ENCODE measurements at regions not wholly inside any gene's neighbourhood (a gene's known extent, or its start where the extent isn't known, plus 50 kb on each side); places are given as distances from the start of the nearest gene placed in this dataset.
"Not testable (repeated sequence)": the region's sequence is repeated elsewhere in the genome, so short reads cannot be mapped to it uniquely, and the experiment has no call there.

- H3K36me3 Mint-ChIP-seq (ENCODE audit: low read depth), result peaks cover 8% of the 10 kb centered on the region
- H3K9me3 Mint-ChIP-seq, result peaks cover 13% of the 10 kb centered on the region
- no peak overlapping the region for H3K4me3 Mint-ChIP-seq
- DNase-seq, result no peak
- TF ChIP-seq, protein P1, sequence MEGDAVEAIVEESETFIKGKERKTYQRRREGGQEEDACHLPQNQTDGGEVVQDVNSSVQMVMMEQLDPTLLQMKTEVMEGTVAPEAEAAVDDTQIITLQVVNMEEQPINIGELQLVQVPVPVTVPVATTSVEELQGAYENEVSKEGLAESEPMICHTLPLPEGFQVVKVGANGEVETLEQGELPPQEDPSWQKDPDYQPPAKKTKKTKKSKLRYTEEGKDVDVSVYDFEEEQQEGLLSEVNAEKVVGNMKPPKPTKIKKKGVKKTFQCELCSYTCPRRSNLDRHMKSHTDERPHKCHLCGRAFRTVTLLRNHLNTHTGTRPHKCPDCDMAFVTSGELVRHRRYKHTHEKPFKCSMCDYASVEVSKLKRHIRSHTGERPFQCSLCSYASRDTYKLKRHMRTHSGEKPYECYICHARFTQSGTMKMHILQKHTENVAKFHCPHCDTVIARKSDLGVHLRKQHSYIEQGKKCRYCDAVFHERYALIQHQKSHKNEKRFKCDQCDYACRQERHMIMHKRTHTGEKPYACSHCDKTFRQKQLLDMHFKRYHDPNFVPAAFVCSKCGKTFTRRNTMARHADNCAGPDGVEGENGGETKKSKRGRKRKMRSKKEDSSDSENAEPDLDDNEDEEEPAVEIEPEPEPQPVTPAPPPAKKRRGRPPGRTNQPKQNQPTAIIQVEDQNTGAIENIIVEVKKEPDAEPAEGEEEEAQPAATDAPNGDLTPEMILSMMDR (IDR thresholded peaks at IDR 0.05), result no peak
- H3K4me1 Mint-ChIP-seq (ENCODE audit: low read depth), result peaks cover 7% of the 10 kb centered on the region; the same call in 1 of the 2 replicates
- peaks cover 8% of the 10 kb centered on the region for H3K27me3 Mint-ChIP-seq (ENCODE audit: insufficient read depth)
- H3K27ac Mint-ChIP-seq, result no peak overlapping the region
These were observed 195.7 kb upstream of the PTBP2 start for GRCh38 chr1:96525657-96526557.

- not testable (repeated sequence) for DNase-seq; H3K4me3 Mint-ChIP-seq; H3K27ac Mint-ChIP-seq; H3K4me1 Mint-ChIP-seq (ENCODE audit: low read depth); H3K36me3 Mint-ChIP-seq (ENCODE audit: low read depth); H3K27me3 Mint-ChIP-seq (ENCODE audit: insufficient read depth)
- H3K9me3 Mint-ChIP-seq, result peaks cover 13% of the 10 kb centered on the region
These were observed 192.9 kb upstream of the PTBP2 start for GRCh38 chr1:96528672-96529071.

DNA sequence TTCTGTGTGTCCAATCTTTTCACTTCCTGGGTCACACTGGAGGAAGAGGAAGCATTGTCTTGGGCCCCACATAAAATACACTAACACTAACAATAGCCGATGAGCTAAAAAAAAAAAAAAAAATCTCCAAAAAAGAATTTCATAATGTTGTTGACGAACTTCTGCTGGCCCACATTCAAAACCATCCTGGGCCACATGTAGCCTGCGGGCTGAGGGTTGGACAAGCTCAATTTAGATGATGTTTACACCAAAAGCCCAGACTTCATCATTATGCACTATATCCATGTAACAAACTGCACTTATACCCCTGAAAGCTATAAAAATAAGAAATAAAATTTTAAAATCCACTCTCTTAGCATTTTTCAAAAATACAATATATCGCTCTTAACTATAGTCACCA, 187.8 kb upstream of the PTBP2 start:
- peaks cover 12% of the 10 kb centered on the region for H3K4me1 Mint-ChIP-seq (ENCODE audit: low read depth)
- no peak for DNase-seq
- no peak overlapping the region for H3K4me3 Mint-ChIP-seq
- no peaks in the 10 kb centered on the region for H3K27me3 Mint-ChIP-seq (ENCODE audit: insufficient read depth)
- H3K27ac Mint-ChIP-seq, result no peak overlapping the region
- peaks cover 4% of the 10 kb centered on the region; the same call in 1 of the 2 replicates for H3K36me3 Mint-ChIP-seq (ENCODE audit: low read depth)
- H3K9me3 Mint-ChIP-seq, result peaks cover 4% of the 10 kb centered on the region
- TF ChIP-seq, protein P1 (IDR thresholded peaks at IDR 0.05), result no peak

DNA sequence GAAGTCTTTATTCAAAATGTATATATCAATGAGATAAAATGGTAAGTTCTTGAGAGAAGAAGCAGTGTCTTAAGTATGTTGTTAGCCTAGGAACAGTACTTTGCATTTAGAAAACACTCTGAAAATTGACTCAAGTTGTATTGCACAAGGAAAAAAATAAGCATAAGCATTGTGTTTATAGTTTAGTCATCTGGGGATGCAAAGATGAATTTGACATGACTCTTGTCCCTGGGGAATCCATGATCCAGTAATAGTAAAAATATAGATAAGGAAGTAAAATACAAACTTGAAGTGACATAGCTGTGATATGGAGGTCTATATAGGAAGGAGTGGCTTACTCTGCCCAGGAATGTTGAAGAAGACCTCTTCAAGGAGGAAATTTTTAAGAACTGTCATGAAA, 185.0 kb upstream of the PTBP2 start:
- TF ChIP-seq, protein P1 (IDR thresholded peaks at IDR 0.05), result no peak
- Mint-ChIP-seq H3K9me3 (no peaks in the 10 kb centered on the region), H3K36me3 (ENCODE audit: low read depth) (no peaks in the 10 kb centered on the region), H3K4me1 (ENCODE audit: low read depth) (peaks cover 20% of the 10 kb centered on the region), H3K27me3 (ENCODE audit: insufficient read depth) (no peaks in the 10 kb centered on the region), H3K27ac (no peak overlapping the region), H3K4me3 (no peak overlapping the region)
- no peak for DNase-seq

- H3K36me3 Mint-ChIP-seq (ENCODE audit: low read depth), result no peaks in the 10 kb centered on the region
- peaks cover 2% of the 10 kb centered on the region; the same call in 1 of the 2 replicates for H3K27me3 Mint-ChIP-seq (ENCODE audit: insufficient read depth)
- peak; percentile 50 for DNase-seq
- TF ChIP-seq, protein P1 (IDR thresholded peaks at IDR 0.05), result 0 out of 2 replicates have a peak, but pooled peaks have one; percentile 8
- H3K27ac Mint-ChIP-seq, result peak overlapping the region; percentile 78
- peak overlapping the region; percentile 52 for H3K4me3 Mint-ChIP-seq
- H3K4me1 Mint-ChIP-seq (ENCODE audit: low read depth), result peaks cover 20% of the 10 kb centered on the region
- H3K9me3 Mint-ChIP-seq, result no peaks in the 10 kb centered on the region
These were observed 183.4 kb upstream of the PTBP2 start for GRCh38 chr1:96538111-96538641.

- TF ChIP-seq, protein P1 (IDR thresholded peaks at IDR 0.05), result no peak
- DNase-seq, result peak; percentile 71
- H3K4me3 Mint-ChIP-seq, result peak overlapping the region; percentile 52; the same call in 1 of the 2 replicates
- H3K4me1 Mint-ChIP-seq (ENCODE audit: low read depth), result peaks cover 20% of the 10 kb centered on the region
- peaks cover 2% of the 10 kb centered on the region; the same call in 1 of the 2 replicates for H3K27me3 Mint-ChIP-seq (ENCODE audit: insufficient read depth)
- no peaks in the 10 kb centered on the region for H3K36me3 Mint-ChIP-seq (ENCODE audit: low read depth)
- no peaks in the 10 kb centered on the region for H3K9me3 Mint-ChIP-seq
- peak overlapping the region; percentile 78 for H3K27ac Mint-ChIP-seq
These were observed 182.7 kb upstream of the PTBP2 start for GRCh38 chr1:96538883-96539282.
